Effector memory CD4-positive, alpha-beta T cell (primary cell): ENCODE measurements at regions not wholly inside any gene's neighbourhood (a gene's known extent, or its start where the extent isn't known, plus 50 kb on each side); places are given as distances from the start of the nearest gene placed in this dataset.
"Not testable (repeated sequence)": the region's sequence is repeated elsewhere in the genome, so short reads cannot be mapped to it uniquely, and the experiment has no call there.

Source experiments
- DNase-seq, 3 donors: peaks; one replicate each; pipeline ENCODE4 v3.0.0-alpha.2; 2020
- H3K27ac ChIP-seq: 2 replicates; pipeline ENCODE4 v1.7.0; 2013; ENCODE audit warnings: mild to moderate bottlenecking, low read length, moderate library complexity; ENCODE audit not compliant: insufficient read depth, poor library complexity, severe bottlenecking
- H3K27me3 ChIP-seq: replicated peaks from 2 replicates; pipeline ENCODE4 v1.7.0; 2013; ENCODE audit warnings: mild to moderate bottlenecking, low read length; ENCODE audit not compliant: insufficient read depth, control insufficient read depth, poor library complexity, severe bottlenecking
- H3K36me3 ChIP-seq: 2 replicates; pipeline ENCODE4 v1.7.0; 2013; ENCODE audit warnings: mild to moderate bottlenecking, low read length, moderate library complexity; ENCODE audit not compliant: control insufficient read depth, insufficient read depth
- H3K4me1 ChIP-seq: 2 replicates; pipeline ENCODE4 v1.7.0; 2013; ENCODE audit warnings: low read length, mild to moderate bottlenecking; ENCODE audit not compliant: control insufficient read depth, insufficient read depth, poor library complexity, severe bottlenecking
- H3K4me3 ChIP-seq: 2 replicates; pipeline ENCODE4 v1.7.0; 2013; ENCODE audit warnings: low read length, low read depth, mild to moderate bottlenecking; ENCODE audit not compliant: insufficient read depth, poor library complexity, severe bottlenecking
- H3K9me3 ChIP-seq: 2 replicates; pipeline ENCODE4 v1.7.0; 2013; ENCODE audit warnings: mild to moderate bottlenecking, low read length, moderate library complexity; ENCODE audit not compliant: control insufficient read depth

DNA sequence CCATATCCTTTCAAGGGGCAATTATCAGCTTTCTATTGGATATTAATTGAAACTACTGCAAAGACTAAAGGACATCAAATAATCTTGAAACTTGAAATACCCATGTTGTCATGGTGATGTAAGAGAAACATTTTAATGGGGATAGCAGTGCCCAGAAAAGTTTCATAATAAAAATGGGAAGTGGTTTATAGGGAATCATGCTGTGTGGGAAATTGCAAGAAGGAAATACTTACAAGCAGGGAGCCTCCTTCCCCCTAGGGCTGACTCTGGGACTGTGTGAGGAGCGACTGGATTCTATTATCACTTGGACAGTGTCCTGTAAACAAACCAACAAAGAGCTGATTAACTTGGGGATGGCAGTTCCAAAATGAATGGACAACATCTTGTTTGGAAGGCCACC lies 1393.1 kb upstream of the GOT2 start:
- no peak overlapping the region for H3K4me3 ChIP-seq
- no peaks in the 10 kb centered on the region for H3K4me1 ChIP-seq
- no peak for DNase-seq
- no peaks in the 10 kb centered on the region for H3K9me3 ChIP-seq
- no peak overlapping the region for H3K27ac ChIP-seq
- no peaks in the 10 kb centered on the region for H3K36me3 ChIP-seq
- no peaks in the 10 kb centered on the region for H3K27me3 ChIP-seq

DNA sequence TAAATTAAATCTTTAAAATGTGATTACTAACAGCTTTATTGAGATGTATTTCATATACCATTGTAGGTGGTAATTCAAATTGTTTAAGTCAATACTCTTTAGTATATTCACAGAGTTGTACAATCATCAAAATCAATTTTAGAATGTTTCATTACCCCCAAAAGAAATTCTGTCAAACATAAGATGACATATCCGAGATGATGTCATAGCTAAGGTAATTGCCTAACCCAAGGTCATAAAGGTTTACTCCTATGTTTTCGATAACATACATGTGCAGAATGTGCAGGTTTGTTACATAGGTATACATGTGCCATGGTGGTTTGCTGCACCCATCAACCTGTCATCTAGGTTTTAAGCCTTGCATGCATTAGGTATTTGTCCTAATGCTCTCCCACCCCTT lies 1392.0 kb upstream of the GOT2 start:
- not testable (repeated sequence) for H3K4me1 ChIP-seq, H3K27me3 ChIP-seq, DNase-seq, H3K9me3 ChIP-seq, H3K4me3 ChIP-seq, H3K27ac ChIP-seq, H3K36me3 ChIP-seq

DNA sequence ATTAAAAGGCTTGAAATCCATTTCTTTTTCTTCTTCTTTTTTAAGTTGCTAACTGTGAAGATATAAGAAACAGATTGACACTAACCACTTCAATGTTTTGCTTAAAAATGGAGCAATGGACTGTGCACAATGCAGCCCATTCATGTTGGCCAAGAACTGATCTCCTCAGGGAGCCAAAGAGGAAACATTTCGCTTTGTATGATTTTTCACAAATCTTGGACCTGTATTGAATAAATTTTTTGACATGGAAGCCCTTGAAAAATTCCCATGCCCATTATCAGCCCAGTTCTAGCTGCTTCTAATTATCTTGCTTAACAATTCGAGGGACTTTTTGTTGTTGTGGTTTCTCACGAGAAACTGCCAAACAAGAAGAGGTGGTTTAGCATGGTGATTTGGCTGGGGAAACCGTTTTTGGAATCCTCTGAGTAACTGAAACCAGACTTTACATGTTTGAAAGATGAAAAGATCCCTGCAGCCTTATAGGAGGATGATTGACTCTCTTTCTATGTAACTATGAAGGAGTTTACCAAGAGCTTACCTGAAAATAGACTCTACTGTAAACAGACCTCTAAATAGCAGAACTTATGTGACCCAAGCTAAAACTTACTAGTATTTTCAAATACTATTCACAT lies 1389.4 kb upstream of the GOT2 start:
- no peaks in the 10 kb centered on the region for H3K9me3 ChIP-seq
- no peaks in the 10 kb centered on the region for H3K27me3 ChIP-seq
- no peak for DNase-seq

GRCh38 chr16:60120586-60120985 lies 1386.5 kb upstream of the GOT2 start:
- Histone ChIP-seq H3K27ac (no peak overlapping the region), H3K9me3 (no peaks in the 10 kb centered on the region)

More for the DNA sequence above, 1389.4 kb upstream of the GOT2 start:
- H3K36me3 ChIP-seq: no peaks in the 10 kb centered on the region
- no peak overlapping the region for H3K4me3 ChIP-seq
- no peak overlapping the region for H3K27ac ChIP-seq
- no peaks in the 10 kb centered on the region for H3K4me1 ChIP-seq

GRCh38 chr16:60110531-60110930 lies 1376.4 kb upstream of the GOT2 start:
- H3K4me1 ChIP-seq: no peaks in the 10 kb centered on the region
- H3K27me3 ChIP-seq: no peaks in the 10 kb centered on the region
- DNase-seq: no peak
- H3K9me3 ChIP-seq: no peaks in the 10 kb centered on the region
- no peaks in the 10 kb centered on the region for H3K36me3 ChIP-seq
- H3K4me3 ChIP-seq: no peak overlapping the region
- H3K27ac ChIP-seq: no peak overlapping the region

More at GRCh38 chr16:60120586-60120985, 1386.5 kb upstream of the GOT2 start:
- Histone ChIP-seq H3K4me1 (no peaks in the 10 kb centered on the region), H3K4me3 (no peak overlapping the region), H3K27me3 (no peaks in the 10 kb centered on the region), H3K36me3 (no peaks in the 10 kb centered on the region)
- no peak for DNase-seq

DNA sequence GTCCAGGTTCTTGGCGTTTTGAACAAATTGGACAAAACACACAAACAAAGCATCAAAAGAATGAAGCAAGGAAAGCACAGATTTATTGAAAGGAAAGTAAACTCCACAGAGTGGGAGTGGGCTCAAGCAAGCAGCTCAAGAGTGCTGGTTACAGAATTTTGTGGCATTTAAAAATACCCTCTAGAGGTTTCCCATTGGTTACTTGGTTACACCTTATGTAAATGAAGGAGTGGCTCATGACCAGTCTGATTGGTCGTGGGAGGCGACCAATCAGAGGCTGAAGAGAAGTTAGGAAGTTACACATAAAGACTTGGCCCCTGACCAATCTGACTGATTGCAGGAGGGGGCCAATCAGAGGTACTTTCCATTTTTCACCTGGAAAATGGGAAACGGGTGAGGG lies 1373.8 kb upstream of the GOT2 start:
- Histone ChIP-seq H3K4me1 (no peaks in the 10 kb centered on the region), H3K9me3 (no peaks in the 10 kb centered on the region), H3K27me3 (no peaks in the 10 kb centered on the region), H3K27ac (no peak overlapping the region), H3K4me3 (no peak overlapping the region), H3K36me3 (no peaks in the 10 kb centered on the region)
- DNase-seq: no peak

- no peaks in the 10 kb centered on the region for H3K9me3 ChIP-seq
- H3K36me3 ChIP-seq: no peaks in the 10 kb centered on the region
- no peaks in the 10 kb centered on the region for H3K4me1 ChIP-seq
- no peaks in the 10 kb centered on the region for H3K27me3 ChIP-seq
- H3K4me3 ChIP-seq: no peak overlapping the region
- DNase-seq: no peak
- H3K27ac ChIP-seq: no peak overlapping the region
Measured at GRCh38 chr16:60107437-60107836, 1373.3 kb upstream of the GOT2 start.

- DNase-seq: no peak
- Histone ChIP-seq H3K36me3 (no peaks in the 10 kb centered on the region), H3K27me3 (no peaks in the 10 kb centered on the region)
Measured at GRCh38 chr16:60100371-60100770, 1366.3 kb upstream of the GOT2 start.

DNA sequence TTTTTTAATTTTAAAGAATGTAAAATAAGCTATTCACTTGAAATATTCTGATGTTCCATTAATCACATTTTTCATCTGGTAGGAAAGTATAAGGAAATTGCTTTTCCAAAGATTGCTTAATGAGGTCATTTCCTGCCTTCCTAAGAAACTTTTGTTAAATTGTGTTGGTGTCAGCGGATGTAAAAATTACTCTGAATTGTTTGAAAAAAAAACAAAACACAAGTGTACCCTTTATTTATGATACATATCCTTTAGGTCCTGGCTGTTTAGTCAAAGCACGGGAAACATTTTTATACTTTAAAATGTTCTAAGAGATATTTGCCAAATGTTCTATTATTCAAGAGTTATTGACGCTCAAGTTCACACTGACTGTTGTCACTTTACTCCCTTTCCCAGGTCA lies 1357.4 kb upstream of the GOT2 start:
- Histone ChIP-seq H3K27me3 (no peaks in the 10 kb centered on the region), H3K4me1 (no peaks in the 10 kb centered on the region), H3K4me3 (no peak overlapping the region), H3K36me3 (no peaks in the 10 kb centered on the region), H3K27ac (no peak overlapping the region), H3K9me3 (no peaks in the 10 kb centered on the region)
- no peak for DNase-seq

More at GRCh38 chr16:60100371-60100770, 1366.3 kb upstream of the GOT2 start:
- Histone ChIP-seq H3K4me3 (no peak overlapping the region), H3K9me3 (peaks cover 3% of the 10 kb centered on the region), H3K27ac (no peak overlapping the region), H3K4me1 (no peaks in the 10 kb centered on the region)

GRCh38 chr16:60091071-60091470 lies 1357.0 kb upstream of the GOT2 start:
- Histone ChIP-seq H3K9me3 (no peaks in the 10 kb centered on the region), H3K27ac (no peak overlapping the region), H3K4me3 (no peak overlapping the region), H3K4me1 (no peaks in the 10 kb centered on the region), H3K36me3 (no peaks in the 10 kb centered on the region), H3K27me3 (no peaks in the 10 kb centered on the region)
- no peak for DNase-seq
